ENCODE measurements at regions not wholly inside any gene's neighbourhood (a gene's known extent, or its start where the extent isn't known, plus 50 kb on each side); places are given as distances from the start of the nearest gene placed in this dataset.
"Not testable (repeated sequence)": the region's sequence is repeated elsewhere in the genome, so short reads cannot be mapped to it uniquely, and the experiment has no call there.

- no peak for DNase-seq (ENCODE audit: low read depth in 4 of 4, low spot score in 1 of 4)
Observed at GRCh38 chr1:29767769-29768425, 531.6 kb downstream of the PTPRU start.

DNA sequence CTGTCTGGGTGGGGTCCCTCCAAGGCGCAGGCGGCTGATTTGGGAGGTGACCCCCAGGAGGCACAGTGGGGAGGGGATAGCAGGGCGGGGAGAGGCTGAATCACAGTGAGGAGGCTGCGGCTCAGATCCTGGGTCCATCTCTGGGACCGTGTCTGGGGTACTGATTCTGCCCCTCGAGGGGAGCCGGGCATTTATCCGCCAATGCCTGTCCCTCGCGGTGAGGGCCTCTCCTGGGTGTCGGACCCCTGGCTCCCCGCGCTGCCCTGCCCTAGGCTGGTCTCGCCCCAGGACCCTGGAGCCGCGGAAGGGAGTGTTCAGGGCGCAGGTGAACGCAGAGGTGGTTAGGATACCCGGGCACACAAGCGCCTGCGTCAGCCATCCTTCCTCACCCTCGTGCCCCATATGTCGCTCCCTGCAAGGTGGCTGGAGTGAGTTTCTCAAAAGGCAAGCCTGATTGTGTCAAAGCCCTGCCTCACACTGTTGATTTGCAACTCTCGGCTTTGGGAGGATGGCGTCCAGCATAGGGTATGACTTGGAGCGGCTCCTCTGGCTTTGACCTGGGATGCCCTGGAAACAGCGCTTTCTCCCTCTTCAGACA is 530.9 kb downstream of the PTPRU start:
- DNase-seq (ENCODE audit: low read depth in 4 of 4, low spot score in 1 of 4) = no peak

GRCh38 chr1:29762635-29763034 is 526.3 kb downstream of the PTPRU start:
- DNase-seq (ENCODE audit: low read depth in 4 of 4, low spot score in 1 of 4) = no peak

- DNase-seq (ENCODE audit: low read depth in 4 of 4, low spot score in 1 of 4) = no peak
Observed at GRCh38 chr1:29761159-29761928, 525.0 kb downstream of the PTPRU start.

DNA sequence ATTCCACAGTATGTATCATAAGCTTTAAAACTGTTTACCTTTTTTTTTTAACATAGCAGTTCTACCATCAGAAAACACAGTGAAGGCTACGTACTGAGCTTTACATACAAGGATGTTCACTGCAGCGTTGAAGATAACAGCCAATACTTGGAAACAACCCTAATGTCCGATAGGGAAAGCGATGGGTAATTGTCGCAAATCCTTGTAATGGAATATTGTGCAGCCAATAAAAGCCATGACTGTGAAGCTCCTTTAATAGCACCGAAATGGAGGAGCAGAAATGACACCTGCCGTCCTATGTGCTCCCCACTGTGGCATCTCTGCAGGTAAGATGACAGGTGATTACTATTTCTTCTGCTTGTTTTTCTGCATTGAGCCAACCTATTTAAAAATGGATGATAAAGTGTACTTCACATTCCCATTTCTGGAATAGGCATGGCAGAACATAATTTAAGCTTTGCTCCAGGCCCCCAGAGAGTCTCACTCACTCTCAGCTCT is 523.8 kb downstream of the PTPRU start:
- no peak for DNase-seq (ENCODE audit: low read depth in 4 of 4, low spot score in 1 of 4)

DNA sequence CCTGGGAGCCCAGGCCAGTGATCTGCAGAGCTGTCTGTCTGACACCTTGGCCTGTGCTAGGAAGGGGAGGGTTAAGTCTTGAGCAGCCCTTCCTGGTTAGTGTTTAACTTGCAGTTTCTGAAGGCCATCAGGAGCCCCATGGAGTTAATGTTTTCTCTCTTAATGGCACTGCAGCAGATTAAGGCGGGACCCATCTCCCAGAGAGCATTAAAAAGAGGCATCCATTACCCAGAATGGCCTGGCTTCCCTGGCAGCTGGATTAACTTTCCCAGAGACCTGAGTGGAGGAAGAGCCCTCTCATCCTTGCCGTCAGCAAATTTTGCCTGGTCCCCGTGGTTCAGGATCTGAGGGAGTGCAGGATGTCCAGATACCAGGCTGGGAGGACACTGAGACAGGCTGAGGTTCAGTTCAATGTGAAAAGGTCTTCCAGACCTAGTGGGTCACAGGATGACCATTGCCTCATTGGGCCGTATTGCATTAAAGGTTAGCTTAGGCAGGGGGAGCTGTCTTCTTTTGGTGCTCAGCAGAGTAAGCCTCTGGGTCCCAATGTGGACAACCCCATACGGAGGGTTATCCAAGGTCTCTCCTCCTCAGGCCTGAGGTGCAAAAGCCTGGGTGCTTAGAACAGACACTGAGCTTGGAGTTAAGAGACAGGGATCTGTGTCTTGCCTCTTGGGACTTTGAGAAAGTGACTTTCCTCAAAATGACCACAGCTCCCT is 522.6 kb downstream of the PTPRU start:
- no peak for DNase-seq (ENCODE audit: low read depth in 4 of 4, low spot score in 1 of 4)

GRCh38 chr1:29757866-29758780 is 521.8 kb downstream of the PTPRU start:
- no peak for DNase-seq (ENCODE audit: low read depth in 4 of 4, low spot score in 1 of 4)

DNA sequence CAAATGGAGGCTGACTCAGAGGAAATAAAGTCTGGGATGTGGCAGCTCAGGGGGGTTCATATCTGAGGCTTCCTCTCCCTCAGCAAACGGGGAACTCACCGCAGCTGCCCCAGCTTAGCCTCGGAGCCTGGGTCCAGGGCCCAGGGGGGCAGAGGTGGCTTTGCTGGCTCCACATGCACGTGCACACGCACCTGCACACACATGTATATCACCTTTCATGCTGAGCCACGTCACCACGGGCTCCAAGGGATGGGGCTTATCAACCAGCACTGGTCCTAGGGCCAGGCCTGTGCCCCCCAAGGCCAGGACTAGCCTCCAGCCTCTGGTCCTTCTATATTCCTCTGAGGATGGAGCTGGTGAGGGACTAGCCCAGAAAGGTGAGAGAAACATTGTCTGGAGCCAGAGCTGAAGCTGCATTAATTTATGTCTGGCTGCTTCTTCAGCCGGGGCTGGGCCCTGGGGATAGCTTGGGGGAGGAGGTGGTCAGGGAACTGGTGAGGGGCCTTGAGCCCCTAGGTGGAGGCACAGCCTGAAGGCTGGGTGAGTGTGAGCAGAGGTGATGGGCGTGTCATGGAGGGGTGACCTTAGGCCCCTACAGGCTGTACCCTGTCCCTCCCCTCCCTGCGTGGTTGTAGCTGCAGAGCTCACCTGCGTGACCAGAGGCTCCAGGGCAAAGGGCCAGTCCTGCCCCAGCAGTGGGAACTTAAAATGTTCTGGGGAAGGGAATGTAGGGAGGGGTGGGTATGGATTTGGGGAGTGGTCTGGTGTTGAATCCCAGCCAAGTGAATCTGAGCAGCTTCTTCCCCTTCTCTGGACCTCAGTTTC is 520.8 kb downstream of the PTPRU start:
- no peak for DNase-seq (ENCODE audit: low read depth in 4 of 4, low spot score in 1 of 4)

DNA sequence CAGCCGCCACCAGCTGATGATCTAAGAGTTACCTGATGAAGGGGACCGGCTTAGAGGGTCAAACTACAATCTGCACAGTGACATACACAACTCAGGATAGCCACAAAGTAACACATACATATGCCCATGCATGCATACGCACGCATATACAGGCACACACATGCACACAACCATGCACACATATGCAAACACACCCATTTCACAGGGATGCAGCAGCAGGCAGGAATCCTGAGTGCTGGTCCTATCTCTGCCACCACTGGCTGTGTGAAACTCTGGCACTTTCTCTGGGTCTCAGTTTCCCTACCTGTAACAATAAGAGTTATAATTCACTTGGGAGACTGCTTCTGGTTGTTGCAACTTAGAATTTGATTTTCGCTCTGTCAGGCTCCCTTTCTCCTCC is 520.2 kb downstream of the PTPRU start:
- DNase-seq (ENCODE audit: low read depth in 4 of 4, low spot score in 1 of 4) = no peak

GRCh38 chr1:29756085-29756484 is 519.8 kb downstream of the PTPRU start:
- DNase-seq (ENCODE audit: low read depth in 4 of 4, low spot score in 1 of 4) = no peak

GRCh38 chr1:29755412-29756015 is 519.2 kb downstream of the PTPRU start:
- not testable (repeated sequence) for DNase-seq (ENCODE audit: low read depth in 4 of 4, low spot score in 1 of 4)

DNA sequence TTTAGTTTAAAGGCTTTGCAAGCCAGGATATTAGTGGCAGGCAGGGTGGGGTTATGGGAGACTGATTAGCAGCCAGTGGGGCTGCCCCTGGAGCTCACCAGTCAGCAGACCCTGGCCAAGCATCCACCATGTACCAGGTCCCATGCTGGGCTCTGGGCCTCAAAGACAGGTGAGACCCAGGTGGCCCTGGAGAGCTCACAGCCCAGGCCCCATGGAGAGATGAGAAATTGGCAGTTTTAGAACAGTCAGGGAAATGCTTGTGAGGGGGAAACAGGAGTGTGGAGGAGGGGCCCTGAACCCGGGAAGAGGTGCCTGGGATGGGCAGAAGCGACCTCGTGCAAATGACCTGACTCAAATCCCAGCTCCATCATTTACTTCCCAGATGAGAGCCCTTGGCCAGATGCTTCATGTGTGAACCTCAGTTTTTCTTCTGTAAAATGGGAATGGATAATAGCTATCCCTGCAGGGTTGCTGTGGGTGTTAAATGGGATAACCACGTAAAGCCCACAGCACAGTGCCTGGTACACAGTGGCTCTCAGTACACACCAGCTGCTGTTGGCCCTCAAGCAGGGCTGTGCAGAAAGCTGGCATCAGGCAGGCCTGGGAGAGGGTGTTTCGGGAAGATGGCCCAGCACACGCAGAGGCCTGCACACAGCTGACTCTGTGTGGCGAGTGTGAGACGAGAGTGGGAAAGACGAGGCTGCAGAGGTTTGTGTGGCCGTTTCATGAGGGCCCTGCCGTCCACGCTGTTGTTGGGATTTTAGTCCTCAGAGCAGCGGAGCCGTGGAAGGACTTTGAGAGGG is 518.5 kb downstream of the PTPRU start:
- DNase-seq (ENCODE audit: low read depth in 4 of 4, low spot score in 1 of 4) = no peak

- DNase-seq (ENCODE audit: low read depth in 4 of 4, low spot score in 1 of 4) = no peak
Observed at GRCh38 chr1:29753771-29754572, 517.6 kb downstream of the PTPRU start.

DNA sequence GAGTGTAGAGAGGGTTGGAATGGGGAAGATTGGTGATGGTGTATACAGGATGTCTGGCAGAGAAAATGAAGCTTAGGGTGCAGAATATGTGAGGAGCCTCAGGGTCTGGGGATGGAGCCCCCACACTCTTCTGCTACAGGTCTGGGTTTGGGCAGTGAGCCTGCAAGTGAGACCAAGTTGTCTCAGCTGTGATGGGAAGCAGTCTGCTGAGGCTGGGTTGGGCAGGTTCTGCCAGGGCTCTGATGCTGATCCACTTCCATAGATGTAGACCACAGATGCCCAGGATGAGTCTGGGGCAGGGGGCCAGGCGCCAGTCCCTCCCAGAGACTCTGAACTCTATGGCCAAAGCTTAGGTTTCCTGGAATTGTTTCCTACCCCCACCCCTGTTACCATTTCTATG is 516.9 kb downstream of the PTPRU start:
- no peak for DNase-seq (ENCODE audit: low read depth in 4 of 4, low spot score in 1 of 4)

- DNase-seq (ENCODE audit: low read depth in 4 of 4, low spot score in 1 of 4) = no peak
Observed at GRCh38 chr1:29752141-29752540, 515.8 kb downstream of the PTPRU start.

DNA sequence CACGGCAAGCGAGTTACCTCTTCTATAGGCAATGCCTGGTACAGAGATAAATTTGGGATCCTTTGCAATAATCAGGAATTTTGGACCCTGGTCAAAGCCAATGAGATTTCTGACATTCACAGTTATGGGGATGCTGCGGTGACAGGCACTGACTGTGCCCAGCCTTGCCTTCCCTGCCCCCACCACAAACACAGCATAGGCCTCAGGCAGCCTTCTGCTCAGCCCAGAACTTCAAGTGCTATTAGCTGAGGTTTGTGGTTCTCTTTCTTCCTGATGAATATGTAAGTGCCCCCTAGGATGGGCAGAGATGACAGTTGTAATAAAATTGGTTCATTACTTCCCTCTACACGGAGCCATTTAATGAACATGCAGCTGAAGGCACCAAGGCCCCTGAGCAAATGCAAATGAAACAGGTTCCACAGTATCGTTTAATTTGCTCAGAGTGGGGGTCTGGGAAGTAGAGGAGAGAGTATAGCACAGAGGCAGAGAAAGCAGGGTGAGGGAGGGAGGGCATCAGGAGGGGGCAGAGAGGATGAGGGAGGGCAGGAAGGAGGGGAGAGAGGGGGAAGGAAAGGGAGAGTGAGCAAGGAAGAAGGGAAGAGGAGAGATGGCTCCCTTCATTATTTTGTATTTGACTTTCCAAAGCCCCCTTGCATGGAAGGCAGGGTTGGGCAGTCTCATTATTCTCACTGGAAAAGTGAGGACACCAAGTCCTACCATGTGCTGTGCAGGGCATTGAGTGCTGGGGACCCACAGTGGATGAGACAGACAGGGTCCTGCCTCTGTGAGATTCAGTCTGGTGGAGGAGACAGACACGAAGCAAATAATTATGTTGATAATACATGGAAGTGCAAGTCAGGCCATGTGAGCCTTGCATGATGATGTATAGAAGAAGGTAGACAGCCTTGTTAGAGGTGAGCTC is 513.0 kb downstream of the PTPRU start:
- DNase-seq (ENCODE audit: low read depth in 4 of 4, low spot score in 1 of 4) = no peak

GRCh38 chr1:29747196-29747595 is 510.9 kb downstream of the PTPRU start:
- no peak for DNase-seq (ENCODE audit: low read depth in 4 of 4, low spot score in 1 of 4)

Measured in stimulated activated CD4-positive, alpha-beta T cell treated with anti-CD3 and anti-CD28 coated beads, Interleukin-1b, Interleukin-23, amount 100 ng/mL, for 24 hours (primary cell).